Fibroblast of mammary gland (primary cell): ENCODE measurements at regions not wholly inside any gene's neighbourhood (a gene's known extent, or its start where the extent isn't known, plus 50 kb on each side); places are given as distances from the start of the nearest gene placed in this dataset.

Experiments
- DNase-seq: peaks from one replicate; pipeline ENCODE4 v3.0.0-alpha.2; 2010; ENCODE audit warnings: low read depth
- H3K4me3 ChIP-seq: 2 replicates; pipeline ENCODE4 v1.5.1; 2011; ENCODE audit warnings: low read depth, mild to moderate bottlenecking, low read length, moderate library complexity; ENCODE audit not compliant: control insufficient read depth
- TF ChIP-seq, protein P1 (sequence below): conservative IDR thresholded peaks from 2 replicates; pipeline ENCODE4 v1.5.1; 2011; ENCODE audit warnings: low read depth, low read length, inconsistent platforms; ENCODE audit not compliant: control insufficient read depth, insufficient read depth

DNA sequence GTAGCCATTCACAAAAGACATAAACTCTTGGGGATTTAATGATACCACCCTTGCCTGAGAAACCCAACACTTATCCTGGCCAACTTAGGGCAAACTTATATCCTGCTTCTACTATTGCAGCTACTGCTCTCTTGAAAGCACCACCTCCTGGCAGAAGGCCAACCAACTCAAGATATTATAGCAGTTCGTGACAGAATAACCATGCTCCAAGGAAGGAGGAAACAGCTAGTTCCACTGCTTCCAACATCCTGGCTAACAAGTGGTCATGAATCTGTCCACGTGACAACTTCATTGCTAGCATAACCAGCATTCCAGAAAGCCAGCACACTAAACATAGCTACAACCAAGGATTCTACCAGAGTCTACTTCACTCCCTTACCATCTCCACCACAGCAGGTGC, 1037.5 kb downstream of the TBL1XR1 start:
- no peak overlapping the region for H3K4me3 ChIP-seq
- DNase-seq: no peak
- TF ChIP-seq, protein P1, sequence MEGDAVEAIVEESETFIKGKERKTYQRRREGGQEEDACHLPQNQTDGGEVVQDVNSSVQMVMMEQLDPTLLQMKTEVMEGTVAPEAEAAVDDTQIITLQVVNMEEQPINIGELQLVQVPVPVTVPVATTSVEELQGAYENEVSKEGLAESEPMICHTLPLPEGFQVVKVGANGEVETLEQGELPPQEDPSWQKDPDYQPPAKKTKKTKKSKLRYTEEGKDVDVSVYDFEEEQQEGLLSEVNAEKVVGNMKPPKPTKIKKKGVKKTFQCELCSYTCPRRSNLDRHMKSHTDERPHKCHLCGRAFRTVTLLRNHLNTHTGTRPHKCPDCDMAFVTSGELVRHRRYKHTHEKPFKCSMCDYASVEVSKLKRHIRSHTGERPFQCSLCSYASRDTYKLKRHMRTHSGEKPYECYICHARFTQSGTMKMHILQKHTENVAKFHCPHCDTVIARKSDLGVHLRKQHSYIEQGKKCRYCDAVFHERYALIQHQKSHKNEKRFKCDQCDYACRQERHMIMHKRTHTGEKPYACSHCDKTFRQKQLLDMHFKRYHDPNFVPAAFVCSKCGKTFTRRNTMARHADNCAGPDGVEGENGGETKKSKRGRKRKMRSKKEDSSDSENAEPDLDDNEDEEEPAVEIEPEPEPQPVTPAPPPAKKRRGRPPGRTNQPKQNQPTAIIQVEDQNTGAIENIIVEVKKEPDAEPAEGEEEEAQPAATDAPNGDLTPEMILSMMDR: no peak

DNA sequence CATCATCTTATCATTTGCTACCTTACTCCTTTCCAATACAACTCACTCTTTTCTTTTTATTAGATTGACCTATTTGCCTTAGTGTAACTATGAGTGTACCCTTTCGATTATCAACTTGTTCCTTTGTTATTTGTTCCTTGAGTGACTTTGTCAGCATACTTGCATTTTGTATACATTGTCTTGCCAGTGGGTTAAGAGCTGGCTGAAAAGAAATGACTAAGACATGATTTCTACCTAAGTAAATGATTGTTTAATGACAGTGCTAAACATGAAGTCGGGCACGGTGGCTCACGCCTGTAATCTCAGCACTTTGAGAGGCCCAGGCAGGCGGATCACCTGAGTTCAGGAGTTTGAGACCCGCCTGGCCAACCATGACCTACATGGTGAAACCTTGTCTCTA, 1042.3 kb downstream of the TBL1XR1 start:
- H3K4me3 ChIP-seq: no peak overlapping the region
- TF ChIP-seq, protein P1: no peak
- DNase-seq: no peak

DNA sequence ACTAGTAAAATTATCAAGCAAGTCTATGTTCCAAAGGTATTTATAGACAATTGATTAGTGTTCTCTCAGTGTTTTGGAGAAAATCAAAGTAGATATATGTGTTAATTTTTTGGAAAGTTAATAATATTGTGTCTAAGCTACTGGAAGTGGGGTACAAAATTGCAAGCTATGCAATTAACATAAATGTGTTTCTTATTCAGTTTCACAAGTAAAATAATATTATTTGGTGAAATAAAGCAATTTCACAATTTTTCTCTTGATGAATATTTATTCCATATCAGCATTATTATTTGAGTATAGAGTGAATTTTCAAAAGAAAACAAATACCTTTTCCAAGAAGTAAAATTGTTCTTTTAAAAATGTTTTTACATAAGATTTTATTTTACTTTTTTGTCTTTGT, 1047.7 kb downstream of the TBL1XR1 start:
- H3K4me3 ChIP-seq: no peak overlapping the region
- DNase-seq: no peak
- TF ChIP-seq, protein P1: no peak

DNA sequence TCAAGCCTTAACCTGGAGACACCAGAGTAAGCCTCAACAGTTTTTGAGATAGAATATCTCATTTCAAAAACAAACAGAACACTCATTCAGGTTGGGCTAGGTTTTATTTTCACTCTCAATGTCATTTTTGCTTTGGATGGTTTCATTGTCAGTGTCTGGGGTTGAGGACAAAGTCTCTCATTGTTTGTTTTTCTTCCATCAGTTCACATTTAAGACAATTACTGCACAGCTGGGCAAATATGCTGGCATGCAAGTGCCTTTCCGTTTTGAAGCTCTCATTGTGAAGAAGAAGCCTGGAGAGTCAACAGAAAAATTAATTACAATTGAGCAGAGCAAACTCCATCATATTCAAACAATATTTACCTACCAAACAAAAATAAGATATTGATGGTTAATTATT, 1050.0 kb downstream of the TBL1XR1 start:
- H3K4me3 ChIP-seq: no peak overlapping the region
- DNase-seq: no peak
- TF ChIP-seq, protein P1: no peak

DNA sequence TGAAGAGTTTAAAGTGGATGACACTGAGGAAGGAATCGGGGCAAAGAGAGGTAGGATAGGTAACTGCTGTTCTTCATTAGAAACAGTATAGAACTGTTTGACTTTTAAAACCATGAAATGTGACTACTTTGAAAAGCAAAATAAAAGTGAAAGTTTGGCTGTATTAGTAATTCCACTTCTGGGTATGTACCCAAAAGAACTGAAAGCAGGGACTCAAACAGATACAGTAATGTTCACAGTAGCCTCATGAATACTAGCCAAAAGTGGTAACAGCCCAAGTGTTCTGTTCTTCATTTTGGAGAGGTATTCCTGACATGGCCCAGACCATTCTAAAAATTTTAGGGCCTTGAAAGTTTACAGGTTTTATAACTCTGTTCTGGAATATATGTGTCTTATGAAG, 1055.4 kb downstream of the TBL1XR1 start:
- H3K4me3 ChIP-seq: no peak overlapping the region
- TF ChIP-seq, protein P1: no peak
- DNase-seq: no peak

DNA sequence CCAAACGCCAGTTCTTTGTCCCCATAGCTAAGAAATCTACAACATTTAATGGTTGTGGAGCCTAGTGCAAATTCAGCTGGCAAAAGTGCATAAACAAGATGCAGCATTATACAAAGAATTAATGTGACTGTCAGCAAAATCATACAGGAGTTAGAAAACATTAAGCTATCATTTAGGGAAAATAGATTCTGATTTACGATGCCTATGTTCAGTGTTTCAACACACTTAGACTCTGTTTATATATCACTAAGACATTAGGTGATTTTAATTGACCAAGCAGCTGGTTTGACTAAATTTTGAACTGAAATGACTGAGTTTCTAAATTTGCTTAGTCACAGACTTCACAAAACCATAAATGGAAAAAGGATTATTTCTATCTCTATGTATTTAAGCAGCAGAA, 1076.8 kb downstream of the TBL1XR1 start:
- H3K4me3 ChIP-seq: no peak overlapping the region
- DNase-seq: no peak
- TF ChIP-seq, protein P1: no peak

DNA sequence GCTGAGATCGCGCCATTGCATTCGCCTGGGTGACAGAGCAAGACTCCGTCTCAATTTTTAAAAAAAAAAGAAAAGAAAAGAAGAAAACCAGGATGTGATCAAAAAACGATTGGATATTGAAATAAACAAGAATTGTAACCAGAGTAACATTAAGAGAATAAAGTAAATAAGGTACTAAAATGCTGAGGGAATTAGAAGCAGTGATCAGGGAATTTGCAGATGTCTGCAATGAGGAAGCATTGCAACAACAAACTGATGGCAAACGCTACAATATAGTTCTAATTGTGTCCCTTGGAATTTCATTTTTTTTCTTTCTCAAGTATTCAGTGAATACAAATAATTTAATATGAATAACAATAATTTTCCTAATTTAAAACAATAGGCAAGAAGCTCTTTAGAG, 1077.5 kb downstream of the TBL1XR1 start:
- no peak for DNase-seq
- TF ChIP-seq, protein P1: no peak
- no peak overlapping the region for H3K4me3 ChIP-seq
